ENCODE measurements at regions not wholly inside any gene's neighbourhood (a gene's known extent, or its start where the extent isn't known, plus 50 kb on each side); places are given as distances from the start of the nearest gene placed in this dataset.

DNA sequence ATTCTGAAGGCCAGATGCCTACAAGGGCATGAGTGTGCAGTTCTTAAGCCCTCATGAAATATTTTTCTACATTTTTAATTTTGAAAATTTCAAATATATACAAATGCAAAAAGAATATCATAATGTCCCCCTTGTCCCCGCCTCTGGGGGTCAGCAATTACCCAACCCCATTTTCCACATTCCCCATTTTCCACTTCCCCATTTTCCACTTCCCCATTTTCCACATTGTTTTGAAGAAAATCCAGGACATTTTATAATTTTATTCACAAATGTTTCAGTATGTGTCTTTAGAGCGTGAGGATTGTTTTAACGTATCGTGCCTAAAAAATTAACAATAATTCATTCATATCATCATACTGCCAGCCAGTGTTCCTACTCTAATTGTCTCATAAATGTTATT is 403.6 kb upstream of the RAB6C start:
- H3K9ac ChIP-seq (ENCODE audit: low read length): no peak overlapping the region
- BruUV-seq (replicated peaks): no TSS peak
- no peaks in the 10 kb centered on the region for H3K36me3 ChIP-seq (ENCODE audit: low read depth, low read length)
- no peak overlapping the region for H3K4me2 ChIP-seq (ENCODE audit: low read length)
- intact Hi-C loops (cut with micrococcal nuclease): no loop called here
- no peak overlapping the region for H3K27ac ChIP-seq (ENCODE audit: low read length)
- no peak overlapping the region for H2AFZ ChIP-seq (ENCODE audit: low read length)
- ChIA-PET POLR2A (ENCODE audit: unreplicated experiment) (no interaction called here), CTCF (no interaction called here)
- no peak overlapping the region for H3K4me3 ChIP-seq (ENCODE audit: low read length)
- no peaks in the 10 kb centered on the region for H3K79me2 ChIP-seq (ENCODE audit: low read length)
- H4K20me1 ChIP-seq (ENCODE audit: low read length): no peaks in the 10 kb centered on the region
- no peaks in the 10 kb centered on the region for H3F3A ChIP-seq (ENCODE audit: low read length, unreplicated experiment)
- H3K9me2 ChIP-seq (replicated peaks; ENCODE audit: low read length): no peaks in the 10 kb centered on the region
- DNase-seq: no peak
- H3K4me1 ChIP-seq (ENCODE audit: insufficient read depth, low read length): no peaks in the 10 kb centered on the region
- H3K27me3 ChIP-seq (ENCODE audit: low read length): no peaks in the 10 kb centered on the region
- ATAC-seq: no peak
- TF ChIP-seq, protein P1, sequence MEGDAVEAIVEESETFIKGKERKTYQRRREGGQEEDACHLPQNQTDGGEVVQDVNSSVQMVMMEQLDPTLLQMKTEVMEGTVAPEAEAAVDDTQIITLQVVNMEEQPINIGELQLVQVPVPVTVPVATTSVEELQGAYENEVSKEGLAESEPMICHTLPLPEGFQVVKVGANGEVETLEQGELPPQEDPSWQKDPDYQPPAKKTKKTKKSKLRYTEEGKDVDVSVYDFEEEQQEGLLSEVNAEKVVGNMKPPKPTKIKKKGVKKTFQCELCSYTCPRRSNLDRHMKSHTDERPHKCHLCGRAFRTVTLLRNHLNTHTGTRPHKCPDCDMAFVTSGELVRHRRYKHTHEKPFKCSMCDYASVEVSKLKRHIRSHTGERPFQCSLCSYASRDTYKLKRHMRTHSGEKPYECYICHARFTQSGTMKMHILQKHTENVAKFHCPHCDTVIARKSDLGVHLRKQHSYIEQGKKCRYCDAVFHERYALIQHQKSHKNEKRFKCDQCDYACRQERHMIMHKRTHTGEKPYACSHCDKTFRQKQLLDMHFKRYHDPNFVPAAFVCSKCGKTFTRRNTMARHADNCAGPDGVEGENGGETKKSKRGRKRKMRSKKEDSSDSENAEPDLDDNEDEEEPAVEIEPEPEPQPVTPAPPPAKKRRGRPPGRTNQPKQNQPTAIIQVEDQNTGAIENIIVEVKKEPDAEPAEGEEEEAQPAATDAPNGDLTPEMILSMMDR (conservative IDR thresholded peaks at IDR 0.05; ENCODE audit: low read depth, low read length): no peak
- TF ChIP-seq EZH2phosphoT487 (IDR thresholded peaks at IDR 0.05; ENCODE audit: borderline replicate concordance, low read length): no peak
- no peak for TF ChIP-seq EZH2 (IDR thresholded peaks at IDR 0.05; ENCODE audit: low read length, unreplicated experiment)
- H3K9me3 ChIP-seq (ENCODE audit: low read length): no peaks in the 10 kb centered on the region

DNA sequence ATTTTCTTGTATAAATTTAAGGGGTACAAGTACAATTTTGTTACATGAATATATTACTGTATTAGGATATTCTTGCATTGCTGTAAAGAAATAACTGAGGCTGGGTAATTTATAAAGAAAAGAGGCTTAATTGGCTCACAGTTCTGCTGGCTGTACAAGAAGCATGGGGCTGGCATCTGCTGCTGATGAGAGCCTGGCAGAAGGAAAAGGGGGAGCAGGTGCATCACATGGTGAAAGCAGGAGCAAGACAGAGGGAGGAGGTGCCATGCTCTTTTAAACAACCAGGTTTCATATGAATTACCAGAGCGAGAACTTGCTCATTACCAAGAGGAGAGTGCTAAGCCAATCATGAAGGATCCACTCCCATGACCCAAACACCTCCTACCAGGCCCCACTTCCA is 399.5 kb upstream of the RAB6C start:
- POLR2A ChIA-PET (ENCODE audit: unreplicated experiment): no interaction called here
- no peak overlapping the region for H3K27ac ChIP-seq (ENCODE audit: low read length)
- no TSS peak for BruUV-seq (replicated peaks)
- no peak overlapping the region for H3K9ac ChIP-seq (ENCODE audit: low read length)
- no peak overlapping the region for H2AFZ ChIP-seq (ENCODE audit: low read length)
- no peak for ATAC-seq
- H3K79me2 ChIP-seq (ENCODE audit: low read length): no peaks in the 10 kb centered on the region
- H3K4me1 ChIP-seq (ENCODE audit: insufficient read depth, low read length): no peaks in the 10 kb centered on the region
- no peak overlapping the region for H3K4me2 ChIP-seq (ENCODE audit: low read length)
- TF ChIP-seq, protein P1 (conservative IDR thresholded peaks at IDR 0.05; ENCODE audit: low read depth, low read length): no peak
- TF ChIP-seq EZH2 (IDR thresholded peaks at IDR 0.05; ENCODE audit: low read length, unreplicated experiment): no peak
- TF ChIP-seq EZH2phosphoT487 (IDR thresholded peaks at IDR 0.05; ENCODE audit: borderline replicate concordance, low read length): no peak
- no peaks in the 10 kb centered on the region for H3K9me2 ChIP-seq (replicated peaks; ENCODE audit: low read length)
- H4K20me1 ChIP-seq (ENCODE audit: low read length): no peaks in the 10 kb centered on the region
- no peaks in the 10 kb centered on the region for H3K27me3 ChIP-seq (ENCODE audit: low read length)
- DNase-seq: no peak
- no peaks in the 10 kb centered on the region for H3K36me3 ChIP-seq (ENCODE audit: low read depth, low read length)
- intact Hi-C loops (cut with micrococcal nuclease): no loop called here
- no peak overlapping the region for H3K4me3 ChIP-seq (ENCODE audit: low read length)
- no peaks in the 10 kb centered on the region for H3K9me3 ChIP-seq (ENCODE audit: low read length)
- no peaks in the 10 kb centered on the region for H3F3A ChIP-seq (ENCODE audit: low read length, unreplicated experiment)
- CTCF ChIA-PET: no interaction called here

DNA sequence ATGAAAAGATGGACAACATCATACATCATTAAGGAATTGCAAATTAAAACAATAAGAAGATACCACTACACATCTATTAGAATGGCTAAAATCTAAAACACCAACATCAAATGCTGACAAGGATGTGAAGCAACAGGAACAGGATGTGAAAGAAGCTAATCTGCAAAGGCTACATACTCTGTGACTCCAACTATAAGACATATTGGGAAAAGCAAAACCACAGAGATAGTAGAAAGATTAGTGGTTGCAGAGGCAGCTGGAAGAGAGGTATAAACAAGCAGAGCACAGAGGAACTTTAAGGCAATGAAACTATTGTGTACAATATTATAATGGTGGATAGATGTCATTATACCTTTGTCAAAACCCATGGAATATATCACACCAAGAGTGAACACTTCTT is 393.7 kb upstream of the RAB6C start:
- DNase-seq (no peak), ATAC-seq (no peak)
- H3K36me3 ChIP-seq (ENCODE audit: low read depth, low read length): no peaks in the 10 kb centered on the region
- no TSS peak for BruUV-seq (replicated peaks)
- intact Hi-C loops (cut with micrococcal nuclease): no loop called here
- no peaks in the 10 kb centered on the region for H3K27me3 ChIP-seq (ENCODE audit: low read length)
- ChIA-PET POLR2A (ENCODE audit: unreplicated experiment) (no interaction called here), CTCF (no interaction called here)
- H3K27ac ChIP-seq (ENCODE audit: low read length): no peak overlapping the region
- no peak overlapping the region for H3K4me3 ChIP-seq (ENCODE audit: low read length)
- TF ChIP-seq EZH2phosphoT487 (IDR thresholded peaks at IDR 0.05; ENCODE audit: borderline replicate concordance, low read length): no peak
- no peak for TF ChIP-seq EZH2 (IDR thresholded peaks at IDR 0.05; ENCODE audit: low read length, unreplicated experiment)
- no peak overlapping the region for H2AFZ ChIP-seq (ENCODE audit: low read length)
- no peaks in the 10 kb centered on the region for H4K20me1 ChIP-seq (ENCODE audit: low read length)
- no peak overlapping the region for H3K9ac ChIP-seq (ENCODE audit: low read length)
- H3K9me2 ChIP-seq (replicated peaks; ENCODE audit: low read length): no peaks in the 10 kb centered on the region
- H3K4me1 ChIP-seq (ENCODE audit: insufficient read depth, low read length): no peaks in the 10 kb centered on the region
- no peak overlapping the region for H3K4me2 ChIP-seq (ENCODE audit: low read length)
- no peaks in the 10 kb centered on the region for H3K79me2 ChIP-seq (ENCODE audit: low read length)
- no peaks in the 10 kb centered on the region for H3K9me3 ChIP-seq (ENCODE audit: low read length)
- no peaks in the 10 kb centered on the region for H3F3A ChIP-seq (ENCODE audit: low read length, unreplicated experiment)
